ENCODE measurements at regions not wholly inside any gene's neighbourhood (a gene's known extent, or its start where the extent isn't known, plus 50 kb on each side); places are given as distances from the start of the nearest gene placed in this dataset.

GRCh38 chr18:42261731-42262130 is 306.7 kb downstream of the PIK3C3 start:
- no peak overlapping the region for H3K14ac ChIP-seq (ENCODE audit: insufficient read depth, low read length)
- Mint-ChIP-seq H3K4me3 (no peak overlapping the region), H3K4me1 (no peaks in the 10 kb centered on the region), H3K9me3 (no peaks in the 10 kb centered on the region; a peak in 1 of 5 replicates), H3K27me3 (ENCODE audit: low read depth) (no peaks in the 10 kb centered on the region), H3K36me3 (ENCODE audit: insufficient read depth in 1 of 3, low read depth in 3 of 3) (no peaks in the 10 kb centered on the region), H3K27ac (no peak overlapping the region; a peak in 1 of 7 replicates)
- no peak overlapping the region for H2BK12ac ChIP-seq (ENCODE audit: insufficient read length, low read depth, low read length)
- no peak for TF ChIP-seq CTCF (conservative IDR thresholded peaks at IDR 0.05)
- no peak overlapping the region for H2BK15ac ChIP-seq (ENCODE audit: low read depth, low read length)
- no peak overlapping the region for H3K4me2 ChIP-seq (ENCODE audit: insufficient read depth, insufficient read length, low read length)
- no peak overlapping the region for H2AK5ac ChIP-seq (ENCODE audit: insufficient read length, low read length)
- H4K91ac ChIP-seq (ENCODE audit: insufficient read length, low read depth, low read length), result no peak overlapping the region
- H3K4ac ChIP-seq (ENCODE audit: low read depth, low read length), result no peak overlapping the region
- H3K4me1 ChIP-seq (ENCODE audit: insufficient read depth, low read length), result no peaks in the 10 kb centered on the region
- no peak overlapping the region for H3K9ac ChIP-seq (ENCODE audit: extremely low read depth, insufficient read length, low read length)
- H3T11ph ChIP-seq (ENCODE audit: low read length), result no peak overlapping the region
- H2BK20ac ChIP-seq (ENCODE audit: low read depth, low read length, poor library complexity, severe bottlenecking), result no peak overlapping the region
- H2AFZ ChIP-seq (ENCODE audit: low read length), result no peak overlapping the region
- no CpG with 5 or more reads among the region's 1 CpG for WGBS (ENCODE audit: extremely low coverage, insufficient read length, low lambda C conversion rate)
- H3K56ac ChIP-seq (ENCODE audit: insufficient read length, low read depth, low read length), result no peak overlapping the region
- no peak overlapping the region for H4K8ac ChIP-seq (replicated peaks; ENCODE audit: insufficient read length, low read depth, low read length)
- no peaks in the 10 kb centered on the region for H3K23me2 ChIP-seq (ENCODE audit: insufficient read length, low read depth, low read length, poor library complexity, severe bottlenecking)
- no peak for DNase-seq
- H3K79me1 ChIP-seq (ENCODE audit: insufficient read depth, low read depth, low read length, poor library complexity, severe bottlenecking), result no peaks in the 10 kb centered on the region
- no peak overlapping the region for H3K27ac ChIP-seq (ENCODE audit: insufficient read length, low read depth, low read length)
- no peaks in the 10 kb centered on the region for H4K20me1 ChIP-seq (ENCODE audit: control insufficient read depth, insufficient read depth, insufficient read length)
- no peak overlapping the region for H2BK5ac ChIP-seq (ENCODE audit: insufficient read length, low read length)
- H4K5ac ChIP-seq (ENCODE audit: insufficient read length, low read depth, low read length), result no peak overlapping the region
- H3K18ac ChIP-seq (ENCODE audit: insufficient read length, low read depth, low read length), result no peak overlapping the region
- no peak overlapping the region for H3K23ac ChIP-seq (ENCODE audit: insufficient read length, low read depth, low read length)
- no peaks in the 10 kb centered on the region for H3K9me3 ChIP-seq (ENCODE audit: control insufficient read depth, low read depth, low read length)
- H3K79me2 ChIP-seq (ENCODE audit: insufficient read depth, low read length), result no peaks in the 10 kb centered on the region
- H2BK120ac ChIP-seq (ENCODE audit: low read depth, low read length, poor library complexity, severe bottlenecking), result no peak overlapping the region
- H3K27me3 ChIP-seq (ENCODE audit: insufficient read depth, low read length), result no peaks in the 10 kb centered on the region
